RKO (cell line): ENCODE measurements at regions not wholly inside any gene's neighbourhood (a gene's known extent, or its start where the extent isn't known, plus 50 kb on each side); places are given as distances from the start of the nearest gene placed in this dataset.
A peak's percentile ranks its signal among the peaks of the same experiment; 100 is the strongest.

Experiments
- DNase-seq: peaks from one replicate; pipeline ENCODE4 v3.0.0-alpha.2; 2016; ENCODE audit warnings: low spot score

DNA sequence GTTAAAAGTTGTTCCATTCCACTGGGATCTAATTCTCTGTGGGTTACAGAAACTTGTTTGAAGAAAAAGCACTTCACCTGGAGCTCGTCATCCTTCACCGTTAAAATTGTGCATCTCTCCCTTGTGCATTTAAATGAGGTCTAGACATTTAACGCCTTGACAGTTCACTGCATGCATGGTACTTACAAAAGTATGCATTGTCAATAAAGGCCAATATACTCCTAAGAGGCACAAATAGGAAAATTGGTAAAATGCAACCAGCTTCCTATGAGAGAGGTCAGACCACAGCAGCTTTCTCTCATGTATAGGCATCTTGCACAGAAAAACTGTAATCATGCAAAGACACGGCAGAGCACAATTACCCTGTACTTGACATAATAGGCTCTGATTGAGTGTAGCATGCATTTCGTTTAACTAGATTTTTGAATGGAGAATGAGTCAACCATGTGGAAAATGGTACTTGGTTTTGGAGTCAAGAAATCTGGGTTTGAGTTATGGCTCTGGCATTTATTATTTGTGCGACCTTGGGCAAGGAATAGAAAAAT is 378.5 kb downstream of the RFPL4B start:
- no peak for DNase-seq

- no peak for DNase-seq
Observed at GRCh38 chr6:112735129-112735528, 388.0 kb downstream of the RFPL4B start.

GRCh38 chr6:112739766-112740165 is 392.6 kb downstream of the RFPL4B start:
- DNase-seq = no peak

DNA sequence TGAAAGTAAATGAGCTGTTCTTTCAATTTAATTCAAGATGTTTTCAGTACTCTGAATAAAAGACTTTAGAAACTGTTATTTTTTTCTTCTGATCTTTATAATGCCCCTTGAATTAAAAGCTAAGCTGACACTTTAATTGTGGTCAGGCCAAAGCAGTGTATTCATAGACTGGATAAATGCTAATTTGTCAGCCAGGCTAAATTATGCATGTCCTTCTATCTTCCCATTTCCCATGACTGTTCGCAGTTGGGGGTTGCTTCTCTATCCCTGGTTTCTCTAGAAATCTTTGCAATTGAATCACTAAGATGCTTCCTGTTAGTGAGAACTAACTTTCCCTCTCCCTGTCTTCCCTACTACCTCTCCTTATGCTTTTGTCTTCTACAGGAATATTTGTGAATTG is 396.2 kb downstream of the RFPL4B start:
- DNase-seq = no peak

- no peak for DNase-seq
Observed at GRCh38 chr6:112744827-112745226, 397.7 kb downstream of the RFPL4B start.

- no peak for DNase-seq
Observed at GRCh38 chr6:112745765-112746164, 398.6 kb downstream of the RFPL4B start.

- no peak for DNase-seq
Observed at GRCh38 chr6:112749673-112750072, 402.5 kb downstream of the RFPL4B start.

DNA sequence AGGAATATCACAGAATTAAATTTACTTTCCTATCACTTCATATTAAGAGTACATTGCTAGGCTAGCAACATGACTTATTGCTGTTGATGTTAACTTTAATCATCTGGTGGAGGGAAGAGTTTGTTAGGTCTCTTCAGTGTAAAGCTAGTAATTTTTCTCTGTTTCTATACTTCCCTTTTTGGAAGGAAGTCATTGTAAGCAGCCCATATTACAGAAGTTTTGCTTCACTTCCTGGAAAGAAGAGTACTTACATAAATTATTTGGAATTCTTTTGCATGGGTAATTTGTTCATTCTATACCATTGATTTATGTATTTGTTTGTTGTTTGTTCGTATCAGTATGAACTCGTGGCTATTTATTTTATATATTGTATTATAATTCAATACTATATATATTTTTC is 405.2 kb downstream of the RFPL4B start:
- DNase-seq = no peak

DNA sequence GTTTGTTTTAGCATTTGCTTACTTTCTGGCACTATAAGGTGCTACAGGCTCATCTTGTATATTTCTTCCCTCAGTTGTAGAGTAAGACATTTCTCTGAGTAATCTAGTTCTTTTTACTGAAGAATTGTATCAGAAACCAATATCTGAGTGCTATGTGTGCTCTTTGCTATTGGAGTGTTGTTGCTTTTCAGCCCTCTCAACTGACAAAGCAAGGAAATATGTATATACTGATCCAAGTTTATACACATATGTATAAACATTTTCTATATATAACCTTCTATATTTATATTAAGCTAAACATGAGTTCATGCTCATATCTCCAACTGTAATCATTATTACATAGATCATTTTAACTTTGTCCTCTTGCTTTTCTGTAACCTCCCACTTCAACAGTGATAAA is 405.7 kb downstream of the RFPL4B start:
- no peak for DNase-seq

DNA sequence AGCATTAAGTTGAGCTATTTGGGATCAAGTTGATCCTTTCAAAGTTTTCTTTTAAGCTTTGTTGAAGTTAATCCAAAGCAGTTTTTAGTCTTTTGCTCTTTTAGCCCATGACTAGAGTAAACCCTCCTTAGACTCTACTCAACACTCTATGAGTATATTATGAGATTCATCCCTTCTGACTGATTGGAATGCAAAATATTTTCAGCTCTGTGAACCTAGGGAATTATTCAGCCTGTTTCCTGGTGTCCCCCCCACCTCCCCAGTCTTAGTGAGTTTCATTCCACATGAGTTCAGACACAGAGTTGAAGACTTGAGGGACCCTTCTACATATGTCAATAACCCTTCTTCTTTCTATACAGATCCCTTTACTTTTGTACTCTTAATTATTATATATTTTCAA is 413.7 kb downstream of the RFPL4B start:
- no peak for DNase-seq

- DNase-seq = no peak
Observed at GRCh38 chr6:112761740-112762139, 414.6 kb downstream of the RFPL4B start.

GRCh38 chr6:112764377-112764776 is 417.2 kb downstream of the RFPL4B start:
- no peak for DNase-seq

DNA sequence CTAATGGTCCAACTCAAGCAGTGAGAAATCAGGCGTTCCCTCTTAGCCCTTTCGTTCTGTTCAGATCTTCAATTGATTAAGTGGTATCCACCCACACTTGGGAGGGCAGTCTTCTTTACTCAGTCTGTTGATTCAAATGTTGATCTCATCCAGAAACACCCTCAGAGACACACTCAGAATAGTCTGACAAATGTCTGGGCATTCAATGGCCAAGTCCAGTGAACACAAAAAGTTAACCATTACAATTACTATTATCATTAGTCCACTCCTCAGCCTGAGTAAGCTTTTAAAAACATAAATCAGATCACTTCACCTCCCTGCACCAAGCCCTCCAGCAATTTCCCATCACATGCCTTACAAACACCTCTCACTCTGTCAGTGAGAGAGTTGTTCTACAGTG is 423.2 kb downstream of the RFPL4B start:
- no peak for DNase-seq

DNA sequence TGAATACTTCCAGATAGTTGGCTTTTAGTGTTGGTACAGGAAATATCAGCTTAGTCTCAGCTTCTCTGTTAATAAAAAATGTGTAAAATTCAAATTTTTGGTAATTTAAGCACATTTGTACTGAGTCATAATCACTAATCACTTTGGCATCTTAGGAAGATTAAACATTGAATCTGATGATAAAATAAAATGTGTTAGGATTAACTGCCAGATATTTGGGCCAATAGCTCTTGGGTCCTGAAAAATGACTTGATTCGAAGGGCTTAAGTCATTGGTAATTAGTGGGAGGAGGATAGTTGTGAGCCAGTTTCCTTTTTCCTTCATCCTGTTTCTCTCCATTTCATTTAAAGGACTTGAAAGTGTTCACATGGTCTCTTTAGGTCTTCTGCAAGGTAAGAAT is 426.1 kb downstream of the RFPL4B start:
- no peak for DNase-seq

DNA sequence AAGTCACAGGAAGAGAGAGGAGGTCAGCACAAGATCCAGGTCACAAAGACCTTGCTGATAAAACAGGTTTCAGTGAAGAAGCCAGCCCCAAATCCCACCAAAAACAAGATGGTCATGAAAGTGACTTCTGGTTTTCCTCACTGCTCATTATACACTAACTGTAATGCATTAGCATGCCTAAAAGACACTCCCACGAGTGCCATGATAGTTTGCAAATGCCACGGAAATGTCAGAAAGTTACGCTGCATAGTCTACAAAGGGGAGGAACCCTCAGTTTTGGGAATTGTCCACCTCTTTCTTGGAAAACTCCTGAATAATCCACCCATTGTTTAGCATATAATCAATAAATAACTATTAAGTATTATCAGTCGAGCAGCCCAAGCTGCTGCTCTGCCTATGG is 427.2 kb downstream of the RFPL4B start:
- no peak for DNase-seq

DNA sequence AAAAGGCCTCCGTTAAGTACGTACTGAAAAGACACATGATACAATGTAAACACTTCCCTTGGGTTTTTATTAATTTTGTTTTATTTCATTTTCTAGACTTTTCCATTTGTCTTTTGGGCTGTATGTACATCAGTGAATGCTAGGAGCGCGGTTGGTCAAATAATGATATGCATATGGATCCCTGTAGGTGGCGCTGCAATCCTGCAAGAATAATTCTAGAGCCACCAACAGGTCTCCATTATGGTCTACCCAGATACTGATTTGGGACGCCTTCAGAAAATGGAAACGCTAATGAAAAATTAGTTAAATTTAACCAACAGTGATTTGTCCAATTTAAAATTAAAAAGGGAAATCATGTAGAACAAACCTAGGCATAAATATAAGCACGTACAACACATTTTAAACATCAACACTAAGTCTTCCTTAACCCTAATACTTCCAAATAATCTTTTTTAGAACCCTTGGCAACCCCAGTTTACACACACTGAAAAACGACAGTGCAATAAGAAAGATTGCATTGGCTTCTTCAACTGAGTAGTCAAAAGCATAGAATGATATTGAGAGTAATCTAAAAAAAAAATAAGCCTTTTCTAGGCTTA is 433.5 kb downstream of the RFPL4B start:
- peak; percentile 73 for DNase-seq

DNA sequence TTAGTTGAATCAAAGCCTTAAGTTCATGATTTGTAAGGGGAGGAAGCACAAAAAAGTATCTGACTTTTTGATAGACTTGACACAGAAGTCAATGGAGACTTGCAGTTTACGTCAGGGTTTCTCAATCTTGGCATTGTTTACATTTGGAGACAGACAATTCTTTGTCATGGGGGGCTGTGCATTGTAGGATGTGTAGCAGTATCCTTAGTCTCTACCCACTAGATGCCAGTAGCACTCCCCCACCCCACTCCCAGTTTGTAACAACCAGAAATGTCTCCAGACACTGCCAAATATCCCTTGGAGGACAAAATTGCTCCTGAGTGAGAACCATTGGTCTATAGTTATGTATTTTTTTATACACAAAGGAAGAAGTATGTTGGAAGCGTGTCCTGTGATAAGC is 434.1 kb downstream of the RFPL4B start:
- no peak for DNase-seq

DNA sequence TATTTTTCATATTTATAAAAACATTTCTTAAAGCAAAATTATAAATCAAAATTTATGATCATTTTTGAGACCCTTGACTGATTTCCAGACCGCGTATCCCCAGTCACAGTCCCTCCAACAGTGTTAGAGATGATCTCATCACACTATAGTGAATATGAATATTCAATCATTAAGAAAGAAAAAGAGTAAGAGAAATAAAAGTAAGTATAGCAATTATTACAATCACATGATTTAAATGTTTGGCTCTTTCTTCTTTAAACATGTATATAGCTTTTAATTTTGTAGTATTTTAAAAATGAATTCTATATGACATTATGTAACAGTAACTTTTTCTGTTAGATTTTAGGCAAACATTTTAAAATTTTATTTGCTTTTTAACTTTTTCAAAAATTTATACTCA is 438.3 kb downstream of the RFPL4B start:
- DNase-seq = no peak

DNA sequence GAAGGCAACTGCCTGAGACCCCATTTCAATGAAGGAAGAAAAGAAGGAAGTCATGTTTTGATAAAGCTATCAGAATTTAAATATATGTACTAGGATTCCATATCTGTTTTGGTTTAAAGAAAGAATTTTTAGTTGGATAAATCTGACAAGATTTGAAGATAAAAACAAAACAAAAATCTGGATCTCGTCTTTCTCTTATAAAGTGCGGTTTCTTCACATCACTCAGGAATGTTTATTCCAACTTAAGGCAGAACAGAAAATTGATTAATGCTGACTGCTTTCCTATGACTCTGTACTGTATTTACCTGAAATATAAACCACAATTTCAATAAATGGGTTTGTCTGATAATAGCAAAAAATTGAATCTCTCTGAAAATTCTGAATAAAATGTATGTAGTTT is 439.7 kb downstream of the RFPL4B start:
- no peak for DNase-seq

GRCh38 chr6:112787371-112787770 is 440.2 kb downstream of the RFPL4B start:
- DNase-seq = no peak

- no peak for DNase-seq
Observed at GRCh38 chr6:112795316-112795715, 448.2 kb downstream of the RFPL4B start.

DNA sequence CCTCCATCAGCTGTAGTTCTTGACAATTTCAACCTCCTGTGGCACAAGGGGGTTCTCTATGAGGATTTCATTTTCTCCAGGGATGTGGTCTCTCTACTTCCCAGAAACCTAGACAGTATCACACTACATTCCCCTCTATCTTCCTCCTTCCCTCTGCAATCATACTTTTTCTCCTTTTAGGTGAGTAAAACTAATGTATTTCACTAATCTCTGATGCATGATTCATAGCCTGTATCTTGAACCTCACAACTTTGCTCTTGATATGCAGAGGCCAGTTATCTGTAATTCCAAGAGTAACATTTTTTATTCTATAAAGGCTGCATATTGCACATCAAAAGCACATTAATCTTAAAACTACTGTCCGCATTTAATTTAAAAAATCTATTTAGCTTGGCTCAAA is 449.6 kb downstream of the RFPL4B start:
- DNase-seq = no peak

GRCh38 chr6:112799889-112800288 is 452.8 kb downstream of the RFPL4B start:
- DNase-seq = no peak

- no peak for DNase-seq
Observed at GRCh38 chr6:112800439-112800838, 453.3 kb downstream of the RFPL4B start.

DNA sequence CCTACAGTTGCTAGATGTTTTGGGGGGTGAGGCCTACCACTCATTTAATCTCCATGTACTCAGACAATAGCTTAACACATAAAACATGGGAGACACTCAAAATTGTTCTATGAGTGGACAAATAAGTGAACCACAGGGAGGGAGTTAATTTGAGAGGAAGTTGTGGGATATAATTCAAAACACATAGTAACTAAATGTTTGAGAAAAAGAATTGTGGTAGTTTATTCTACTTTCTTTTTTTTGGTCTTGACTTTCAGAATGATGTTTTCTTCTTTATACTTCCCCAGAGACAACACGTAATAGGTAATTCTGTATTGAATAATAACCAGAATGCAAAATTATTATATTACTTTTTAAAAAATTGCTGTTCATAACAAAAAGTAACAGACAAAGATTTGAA is 453.8 kb downstream of the RFPL4B start:
- no peak for DNase-seq
